Activated naive CD8-positive, alpha-beta T cell treated with anti-CD3 and anti-CD28 coated beads, Interleukin-2, amount 50 U/mL, for 24 hours (primary cell): ENCODE measurements at regions not wholly inside any gene's neighbourhood (a gene's known extent, or its start where the extent isn't known, plus 50 kb on each side); places are given as distances from the start of the nearest gene placed in this dataset.

Source experiments
- ATAC-seq: fragments of 150-1000 bp; cut with Tn5 transposase; one replicate; pipeline ENCODE4 v1.10.0; 2021
- DNase-seq: peaks from one replicate; pipeline ENCODE4 v3.0.0; 2021
- H3K27ac Mint-ChIP-seq: one replicate; pipeline ENCODE4 v1.8.0; 2021; ENCODE audit warnings: mild to moderate bottlenecking, mixed read lengths
- H3K27me3 Mint-ChIP-seq: one replicate; pipeline ENCODE4 v1.8.0; 2021; ENCODE audit warnings: mixed read lengths
- H3K36me3 Mint-ChIP-seq: one replicate; pipeline ENCODE4 v1.8.0; 2021; ENCODE audit warnings: low read depth, mixed read lengths
- H3K4me1 Mint-ChIP-seq: one replicate; pipeline ENCODE4 v1.8.0; 2021; ENCODE audit warnings: mixed read lengths
- H3K4me3 Mint-ChIP-seq: one replicate; pipeline ENCODE4 v1.8.0; 2021; ENCODE audit warnings: mild to moderate bottlenecking, moderate library complexity, mixed read lengths
- H3K9me3 Mint-ChIP-seq: one replicate; pipeline ENCODE4 v1.8.0; 2021; ENCODE audit warnings: mixed read lengths

DNA sequence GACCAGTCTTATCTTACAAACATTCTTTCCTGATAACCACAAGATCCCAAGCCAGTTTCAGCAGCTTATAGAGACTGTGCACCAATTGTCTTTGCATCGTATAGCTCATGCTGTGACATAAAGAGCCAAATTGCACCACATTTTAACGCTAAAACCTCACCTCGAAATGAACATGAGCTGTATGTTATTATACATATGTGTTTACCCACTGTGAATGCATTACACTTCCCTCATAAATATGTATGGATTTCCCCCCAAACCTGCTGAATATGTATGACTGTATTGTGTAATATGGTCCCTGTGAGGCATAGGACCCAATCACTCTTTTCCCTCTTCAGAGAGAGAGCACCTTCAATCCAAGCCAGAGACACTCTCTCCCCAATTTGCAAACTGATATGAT, 692.4 kb downstream of the NLGN4X start:
- no peaks in the 10 kb centered on the region for H3K9me3 Mint-ChIP-seq
- no peaks in the 10 kb centered on the region for H3K36me3 Mint-ChIP-seq
- no peaks in the 10 kb centered on the region for H3K27me3 Mint-ChIP-seq
- no peak for DNase-seq
- no peak overlapping the region for H3K27ac Mint-ChIP-seq
- H3K4me1 Mint-ChIP-seq, result no peaks in the 10 kb centered on the region
- no peak for ATAC-seq
- no peak overlapping the region for H3K4me3 Mint-ChIP-seq

DNA sequence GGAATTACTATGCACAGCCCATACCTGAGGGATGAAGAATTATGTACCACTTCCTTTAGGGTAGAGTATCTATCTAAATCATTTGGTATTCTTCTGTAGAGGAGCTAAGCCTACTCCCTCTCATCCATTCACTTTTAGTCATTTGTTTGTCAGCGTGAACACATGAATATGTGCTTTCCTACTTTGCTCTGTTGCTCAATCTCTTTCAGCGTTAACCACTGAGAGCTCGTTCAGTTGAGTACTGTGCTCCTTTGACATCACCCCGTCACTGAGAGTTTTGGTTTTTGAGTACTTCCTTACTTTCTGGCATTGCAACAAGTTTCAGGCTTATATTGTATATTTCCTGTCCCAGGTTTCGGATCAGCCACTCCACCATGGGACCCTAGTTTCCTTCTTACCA, 700.6 kb downstream of the NLGN4X start:
- Mint-ChIP-seq H3K4me1 (no peaks in the 10 kb centered on the region), H3K27ac (no peak overlapping the region), H3K9me3 (peaks cover 7% of the 10 kb centered on the region), H3K27me3 (no peaks in the 10 kb centered on the region), H3K36me3 (no peaks in the 10 kb centered on the region), H3K4me3 (no peak overlapping the region)
- ATAC-seq (no peak), DNase-seq (no peak)

DNA sequence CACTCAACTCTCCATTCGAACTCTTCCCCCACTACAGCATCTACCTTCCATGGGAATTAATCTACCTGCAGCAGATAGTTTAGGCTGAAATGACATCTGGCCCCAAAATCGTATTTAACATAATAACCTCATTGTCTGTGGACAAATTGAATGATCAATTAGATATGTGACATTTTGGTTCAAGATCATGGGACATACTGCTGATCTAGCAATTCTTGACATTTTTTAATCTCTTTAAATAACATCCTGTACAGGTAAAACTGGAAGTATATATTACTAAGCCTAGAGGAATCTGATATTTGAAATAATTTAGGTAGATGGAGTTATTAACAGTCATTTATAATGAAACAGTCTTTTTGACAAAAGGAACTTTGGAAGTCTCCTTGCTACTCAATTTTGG, 702.5 kb downstream of the NLGN4X start:
- Mint-ChIP-seq H3K27ac (no peak overlapping the region), H3K27me3 (no peaks in the 10 kb centered on the region), H3K36me3 (no peaks in the 10 kb centered on the region), H3K4me3 (no peak overlapping the region), H3K4me1 (no peaks in the 10 kb centered on the region), H3K9me3 (peaks cover 7% of the 10 kb centered on the region)
- ATAC-seq, result no peak
- DNase-seq, result no peak

DNA sequence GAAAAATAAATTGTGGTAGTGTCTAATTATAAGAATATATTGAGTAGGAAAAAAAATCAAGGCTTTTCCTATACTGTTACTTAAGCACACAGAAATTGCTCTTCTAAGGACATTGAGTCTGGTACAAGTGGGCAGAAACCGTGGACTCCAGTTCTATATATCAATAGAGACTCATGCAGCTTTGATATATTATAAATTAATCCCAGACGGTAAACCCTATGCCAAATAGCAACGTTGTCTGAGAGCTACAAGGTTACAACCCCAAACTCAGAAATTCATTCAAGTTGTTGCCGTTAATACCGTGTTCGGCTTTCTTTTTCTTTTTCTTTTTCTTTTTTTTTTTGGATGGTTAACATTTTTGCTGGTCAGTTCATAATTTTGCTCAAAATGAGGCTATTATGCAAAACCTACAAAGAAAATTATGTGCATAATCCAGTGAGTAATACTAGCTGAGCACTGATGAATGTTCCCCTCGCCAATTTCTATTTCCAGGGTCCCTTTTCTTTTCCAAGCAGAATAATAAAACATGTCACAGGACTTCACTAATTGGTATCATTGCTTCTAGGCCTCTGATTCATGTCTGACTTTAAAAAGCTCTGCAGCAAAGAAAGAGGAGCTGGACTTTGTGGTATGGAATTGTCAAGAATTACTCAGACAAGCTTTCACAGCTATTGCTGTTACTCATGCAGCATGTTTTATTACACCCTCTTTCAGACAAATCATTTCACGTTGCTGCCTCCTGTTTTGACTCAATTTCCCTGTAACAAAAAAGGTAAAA, 737.7 kb downstream of the NLGN4X start:
- no peaks in the 10 kb centered on the region for H3K4me1 Mint-ChIP-seq
- ATAC-seq, result no peak
- H3K9me3 Mint-ChIP-seq, result no peaks in the 10 kb centered on the region
- H3K4me3 Mint-ChIP-seq, result no peak overlapping the region
- H3K27ac Mint-ChIP-seq, result no peak overlapping the region
- H3K27me3 Mint-ChIP-seq, result no peaks in the 10 kb centered on the region
- DNase-seq, result no peak
- no peaks in the 10 kb centered on the region for H3K36me3 Mint-ChIP-seq

DNA sequence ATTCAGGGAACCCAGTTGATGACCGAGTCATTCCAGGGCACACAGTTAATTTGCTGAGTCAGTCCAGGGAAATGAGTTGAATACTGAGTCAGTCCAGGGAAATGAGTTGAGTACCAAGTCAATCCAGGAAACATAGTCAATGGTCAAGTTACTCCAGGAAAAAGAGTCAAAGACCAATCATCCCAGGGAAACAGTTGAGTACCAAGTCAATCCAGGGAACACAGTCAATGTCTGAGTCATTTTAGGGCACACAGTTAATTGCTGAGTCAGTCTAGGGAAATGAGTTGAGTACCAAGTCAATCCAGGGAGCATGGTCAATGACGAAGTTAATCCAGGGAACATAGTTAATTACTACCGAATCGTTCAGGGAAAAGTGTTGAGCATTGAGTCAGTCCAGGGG, 754.4 kb downstream of the NLGN4X start:
- DNase-seq (no peak), ATAC-seq (no peak)
- Mint-ChIP-seq H3K27me3 (no peaks in the 10 kb centered on the region), H3K9me3 (peaks cover 4% of the 10 kb centered on the region), H3K27ac (no peak overlapping the region), H3K4me1 (no peaks in the 10 kb centered on the region), H3K36me3 (no peaks in the 10 kb centered on the region), H3K4me3 (no peak overlapping the region)

DNA sequence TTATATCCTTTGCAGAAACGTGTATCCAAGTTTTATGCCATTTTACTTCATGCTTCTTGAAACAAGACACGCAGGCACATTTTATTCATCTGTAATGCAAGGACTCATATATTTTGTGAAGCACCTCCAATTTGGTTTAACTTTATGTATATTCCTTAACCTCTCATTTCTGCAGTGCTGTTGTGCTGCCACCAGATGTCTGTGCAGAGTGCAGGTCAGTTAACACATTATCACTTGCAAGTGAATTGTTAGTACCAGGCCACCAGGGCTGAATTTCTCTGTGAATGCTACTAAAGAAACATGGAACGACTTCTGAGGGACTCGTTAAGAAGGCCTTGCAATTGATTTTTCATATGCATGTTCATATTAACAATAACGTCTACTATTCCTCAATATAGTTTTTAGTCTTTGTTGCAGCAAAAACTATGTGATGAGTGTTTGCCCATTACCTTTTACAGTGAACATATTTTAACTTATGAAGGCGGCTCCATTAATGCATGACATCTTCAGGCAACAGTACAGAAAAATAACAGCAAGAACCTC, 770.3 kb downstream of the NLGN4X start:
- H3K27ac Mint-ChIP-seq, result no peak overlapping the region
- H3K4me1 Mint-ChIP-seq, result no peaks in the 10 kb centered on the region
- no peak for ATAC-seq
- H3K4me3 Mint-ChIP-seq, result no peak overlapping the region
- H3K9me3 Mint-ChIP-seq, result no peaks in the 10 kb centered on the region
- no peak for DNase-seq
- H3K36me3 Mint-ChIP-seq, result no peaks in the 10 kb centered on the region
- no peaks in the 10 kb centered on the region for H3K27me3 Mint-ChIP-seq

DNA sequence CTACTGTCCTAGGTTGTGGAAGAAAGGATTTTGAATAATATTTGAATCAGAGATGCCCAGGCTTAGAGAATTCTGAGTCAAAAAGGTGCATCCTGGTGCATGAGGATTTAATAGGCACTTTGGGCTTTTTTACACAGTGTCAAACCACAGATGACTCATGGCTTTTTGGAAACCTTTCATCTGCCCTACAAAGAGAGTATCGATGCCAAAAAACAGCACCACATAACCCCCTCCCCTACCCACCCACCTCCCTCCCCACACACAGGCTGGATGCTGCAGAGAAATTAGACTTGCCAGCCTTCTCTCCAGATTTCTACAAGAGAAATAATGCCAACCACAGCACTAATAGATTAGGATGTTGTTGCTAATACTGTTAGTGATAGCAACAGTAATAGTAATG, 779.3 kb downstream of the NLGN4X start:
- no peaks in the 10 kb centered on the region for H3K36me3 Mint-ChIP-seq
- no peak overlapping the region for H3K27ac Mint-ChIP-seq
- ATAC-seq, result no peak
- H3K4me1 Mint-ChIP-seq, result no peaks in the 10 kb centered on the region
- no peaks in the 10 kb centered on the region for H3K9me3 Mint-ChIP-seq
- H3K4me3 Mint-ChIP-seq, result no peak overlapping the region
- no peak for DNase-seq
- no peaks in the 10 kb centered on the region for H3K27me3 Mint-ChIP-seq

DNA sequence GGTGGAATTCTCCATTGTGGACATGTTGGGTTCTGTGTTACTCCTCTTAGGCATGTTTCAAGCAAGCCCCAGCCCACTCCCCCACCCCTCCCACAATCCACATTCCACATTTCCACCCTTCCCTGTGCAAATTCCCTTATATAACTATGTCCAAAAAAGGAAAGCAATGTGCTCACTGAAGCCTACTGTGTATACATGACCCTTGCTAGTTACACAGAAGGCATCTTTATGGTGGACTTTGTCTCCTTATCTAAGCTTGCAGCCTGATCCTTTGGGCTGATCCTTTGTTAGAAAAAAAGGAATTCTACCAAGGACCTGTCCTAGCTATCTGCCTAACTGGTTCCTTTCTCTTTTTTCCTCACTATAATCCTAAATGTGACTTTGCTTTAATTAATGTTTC, 796.8 kb downstream of the NLGN4X start:
- Mint-ChIP-seq H3K4me1 (no peaks in the 10 kb centered on the region), H3K27me3 (no peaks in the 10 kb centered on the region), H3K9me3 (peaks cover 4% of the 10 kb centered on the region), H3K27ac (no peak overlapping the region), H3K36me3 (no peaks in the 10 kb centered on the region), H3K4me3 (no peak overlapping the region)
- DNase-seq, result no peak
- no peak for ATAC-seq

DNA sequence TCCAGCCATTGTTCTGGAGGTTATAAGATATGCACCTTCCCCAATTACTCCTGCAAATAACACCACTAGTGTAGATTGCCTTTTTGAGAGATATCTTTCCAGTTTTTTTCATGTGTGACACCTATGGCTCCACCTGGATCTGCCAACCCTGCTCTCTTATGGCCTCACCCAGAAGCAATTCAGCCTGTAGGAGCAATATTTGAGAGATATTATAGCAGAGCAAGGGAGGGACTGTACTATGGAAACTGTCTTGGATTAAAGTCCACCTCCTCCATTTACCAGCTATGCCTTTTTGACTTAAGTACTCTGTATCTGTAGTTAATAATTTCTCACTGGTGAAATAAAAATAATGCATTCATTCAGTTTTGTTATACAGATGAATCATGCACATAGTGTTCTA, 803.5 kb downstream of the NLGN4X start:
- DNase-seq (no peak), ATAC-seq (no peak)
- no peaks in the 10 kb centered on the region for H3K27me3 Mint-ChIP-seq
- no peak overlapping the region for H3K27ac Mint-ChIP-seq
- H3K36me3 Mint-ChIP-seq, result no peaks in the 10 kb centered on the region
- H3K9me3 Mint-ChIP-seq, result peaks cover 11% of the 10 kb centered on the region
- H3K4me3 Mint-ChIP-seq, result no peak overlapping the region
- H3K4me1 Mint-ChIP-seq, result no peaks in the 10 kb centered on the region

DNA sequence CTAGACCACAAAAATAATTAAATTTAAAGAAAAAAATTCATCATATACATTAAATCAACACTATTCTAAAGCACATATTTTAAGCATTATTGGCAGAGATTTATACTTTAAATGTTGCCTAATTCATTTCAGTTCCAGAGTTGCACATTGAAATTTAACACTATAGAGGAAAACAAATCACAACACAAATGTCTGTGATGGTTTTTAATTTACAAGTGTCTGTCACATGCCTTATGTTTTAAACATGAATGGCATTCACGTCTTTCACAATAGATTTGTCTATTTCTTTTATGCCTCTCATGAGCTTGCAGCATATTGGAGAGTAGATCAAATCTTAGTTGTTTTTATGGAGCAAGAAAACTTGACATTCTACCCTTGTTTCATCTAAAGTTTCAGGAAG, 811.3 kb downstream of the NLGN4X start:
- no peaks in the 10 kb centered on the region for H3K9me3 Mint-ChIP-seq
- no peak for DNase-seq
- ATAC-seq, result no peak
- H3K27ac Mint-ChIP-seq, result no peak overlapping the region
- no peaks in the 10 kb centered on the region for H3K36me3 Mint-ChIP-seq
- no peaks in the 10 kb centered on the region for H3K4me1 Mint-ChIP-seq
- no peak overlapping the region for H3K4me3 Mint-ChIP-seq
- no peaks in the 10 kb centered on the region for H3K27me3 Mint-ChIP-seq

DNA sequence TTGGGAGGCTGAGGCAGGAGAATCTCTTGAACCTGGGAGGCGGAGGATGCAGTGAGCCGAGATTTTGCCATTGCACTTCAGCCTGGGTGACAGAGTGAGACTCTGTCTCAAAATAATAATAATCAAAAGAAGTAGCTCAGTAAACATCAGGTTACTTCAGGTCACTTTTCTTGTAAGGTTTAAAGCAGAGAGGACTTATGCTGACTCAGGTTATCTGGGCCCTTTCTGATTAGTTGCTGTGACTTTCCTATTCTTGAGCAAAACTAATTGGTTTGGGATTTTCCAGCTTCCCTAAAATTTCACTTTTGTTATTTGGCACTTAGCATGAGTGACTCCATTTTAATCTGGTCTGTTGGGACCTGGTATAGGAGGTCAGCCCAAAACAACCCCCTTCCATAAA, 812.9 kb downstream of the NLGN4X start:
- Mint-ChIP-seq H3K4me3 (no peak overlapping the region), H3K36me3 (no peaks in the 10 kb centered on the region), H3K27ac (no peak overlapping the region), H3K4me1 (no peaks in the 10 kb centered on the region), H3K9me3 (no peaks in the 10 kb centered on the region), H3K27me3 (no peaks in the 10 kb centered on the region)
- ATAC-seq, result no peak
- no peak for DNase-seq

DNA sequence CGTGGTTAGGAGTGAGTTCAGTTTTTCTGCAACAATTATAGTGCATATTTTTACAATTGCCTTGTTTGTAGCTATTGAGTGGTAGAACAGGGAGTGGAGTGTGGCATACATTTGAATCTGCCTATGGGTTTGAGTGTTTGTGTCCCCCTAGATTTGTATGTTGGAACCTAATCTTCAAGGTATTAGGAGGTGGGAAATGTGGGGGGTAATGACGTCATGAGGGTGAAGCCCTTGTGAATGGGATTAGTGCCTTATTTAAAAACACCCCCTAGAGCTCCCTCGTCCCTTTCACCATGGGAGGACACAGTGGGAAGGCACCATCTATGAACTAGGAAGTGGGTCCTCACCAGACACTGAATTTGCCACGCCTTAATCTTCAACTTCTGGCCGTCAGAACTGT, 819.6 kb downstream of the NLGN4X start:
- DNase-seq, result no peak
- no peaks in the 10 kb centered on the region for H3K9me3 Mint-ChIP-seq
- H3K4me3 Mint-ChIP-seq, result no peak overlapping the region
- no peaks in the 10 kb centered on the region for H3K4me1 Mint-ChIP-seq
- ATAC-seq, result no peak
- no peak overlapping the region for H3K27ac Mint-ChIP-seq
- no peaks in the 10 kb centered on the region for H3K36me3 Mint-ChIP-seq
- no peaks in the 10 kb centered on the region for H3K27me3 Mint-ChIP-seq

DNA sequence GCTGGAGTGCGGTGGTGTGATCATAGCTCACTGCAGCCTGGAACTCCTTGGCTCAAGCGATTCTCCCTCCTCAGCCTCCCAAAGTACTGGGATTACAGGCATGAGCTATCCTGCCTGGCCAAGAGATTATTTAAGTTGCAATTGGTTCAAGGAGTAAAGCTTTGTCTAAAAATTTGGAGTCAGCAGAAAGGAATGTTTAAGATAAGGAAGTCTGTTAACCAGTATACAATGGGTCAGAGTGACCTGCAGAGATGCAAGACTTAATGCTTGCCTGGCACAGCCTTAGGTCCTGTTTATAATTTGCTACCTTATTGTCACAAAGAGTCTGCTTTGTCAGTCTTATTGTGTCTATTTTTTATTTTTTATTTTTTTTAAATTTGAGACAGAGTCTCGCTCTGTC, 826.2 kb downstream of the NLGN4X start:
- H3K27me3 Mint-ChIP-seq, result no peaks in the 10 kb centered on the region
- no peaks in the 10 kb centered on the region for H3K4me1 Mint-ChIP-seq
- no peak overlapping the region for H3K4me3 Mint-ChIP-seq
- DNase-seq, result no peak
- H3K27ac Mint-ChIP-seq, result no peak overlapping the region
- no peak for ATAC-seq
- H3K9me3 Mint-ChIP-seq, result no peaks in the 10 kb centered on the region
- H3K36me3 Mint-ChIP-seq, result no peaks in the 10 kb centered on the region

DNA sequence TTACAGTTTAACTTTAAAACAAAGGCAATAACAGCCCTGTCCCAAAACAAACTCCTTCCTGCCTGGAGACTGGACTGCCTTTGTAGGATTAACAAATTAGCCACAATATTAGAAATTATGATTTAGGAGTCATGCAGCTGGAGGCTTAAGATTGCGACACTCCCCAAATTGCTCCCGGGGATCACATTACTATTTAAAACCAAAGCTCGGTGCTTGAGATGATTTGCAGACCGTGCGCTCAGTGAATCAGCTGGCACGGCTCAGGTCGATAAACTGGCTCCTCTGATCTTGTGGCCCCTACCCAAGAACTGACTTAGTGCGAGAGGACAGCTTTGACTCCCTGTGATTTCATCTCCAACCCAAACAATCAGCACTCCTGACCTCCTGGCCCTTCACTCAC, 829.3 kb downstream of the NLGN4X start:
- no peak overlapping the region for H3K4me3 Mint-ChIP-seq
- no peaks in the 10 kb centered on the region for H3K27me3 Mint-ChIP-seq
- H3K36me3 Mint-ChIP-seq, result no peaks in the 10 kb centered on the region
- no peak for ATAC-seq
- H3K27ac Mint-ChIP-seq, result no peak overlapping the region
- H3K4me1 Mint-ChIP-seq, result no peaks in the 10 kb centered on the region
- DNase-seq, result no peak
- H3K9me3 Mint-ChIP-seq, result no peaks in the 10 kb centered on the region

DNA sequence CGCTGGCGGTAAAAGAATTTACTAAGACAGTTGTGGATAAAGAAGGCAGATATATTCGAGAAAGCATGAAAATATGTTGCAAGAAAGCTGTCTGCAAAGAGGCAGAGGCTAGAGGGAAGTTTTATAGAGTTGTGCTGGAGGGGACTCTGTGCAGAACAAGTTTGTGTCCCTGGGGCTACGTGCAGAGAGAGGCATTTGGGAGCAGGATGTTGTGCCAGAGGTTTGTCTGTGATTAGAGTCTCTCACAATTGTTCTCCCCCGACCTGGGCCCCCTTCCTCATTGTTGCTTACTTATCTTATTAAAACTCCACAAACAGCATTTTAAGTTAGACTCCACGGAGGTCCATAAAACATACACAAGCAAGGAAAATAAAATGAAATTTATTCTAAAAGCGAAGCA, 831.3 kb downstream of the NLGN4X start:
- H3K27me3 Mint-ChIP-seq, result no peaks in the 10 kb centered on the region
- no peak overlapping the region for H3K27ac Mint-ChIP-seq
- H3K4me1 Mint-ChIP-seq, result no peaks in the 10 kb centered on the region
- DNase-seq (no peak), ATAC-seq (no peak)
- H3K9me3 Mint-ChIP-seq, result no peaks in the 10 kb centered on the region
- H3K36me3 Mint-ChIP-seq, result no peaks in the 10 kb centered on the region
- H3K4me3 Mint-ChIP-seq, result no peak overlapping the region

DNA sequence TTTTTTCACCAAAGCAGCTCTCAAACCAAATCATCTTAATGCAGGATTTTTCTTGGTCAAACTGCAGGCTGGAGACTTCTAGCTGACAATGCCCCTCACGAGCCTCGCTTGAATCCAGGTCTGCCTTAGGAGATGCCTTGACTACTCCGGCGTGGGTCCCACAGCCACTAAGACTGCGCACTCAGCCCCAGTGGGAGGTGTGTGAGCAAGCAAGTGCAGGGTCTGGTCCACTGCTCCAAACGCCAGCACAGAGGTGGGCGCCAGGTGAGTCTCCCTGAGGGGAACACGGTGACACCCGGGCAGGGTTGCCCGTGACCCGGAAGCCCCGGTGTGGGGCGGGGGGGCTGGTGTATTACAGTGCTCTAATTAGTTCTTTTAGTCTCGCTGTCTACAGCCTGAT, 838.3 kb downstream of the NLGN4X start:
- H3K4me1 Mint-ChIP-seq, result no peaks in the 10 kb centered on the region
- no peak for DNase-seq
- H3K27ac Mint-ChIP-seq, result no peak overlapping the region
- H3K36me3 Mint-ChIP-seq, result no peaks in the 10 kb centered on the region
- no peak overlapping the region for H3K4me3 Mint-ChIP-seq
- ATAC-seq, result no peak
- H3K9me3 Mint-ChIP-seq, result peaks cover 5% of the 10 kb centered on the region
- H3K27me3 Mint-ChIP-seq, result no peaks in the 10 kb centered on the region
